Stimulated activated naive CD8-positive, alpha-beta T cell treated with anti-CD3 and anti-CD28 coated beads, Interleukin-15, amount 100 ng/mL, for 72 hours (primary cell): ENCODE measurements at regions not wholly inside any gene's neighbourhood (a gene's known extent, or its start where the extent isn't known, plus 50 kb on each side); places are given as distances from the start of the nearest gene placed in this dataset.

Source experiments
- ATAC-seq: fragments of 150-1000 bp; cut with Tn5 transposase; 2 replicates; pipeline ENCODE4 v1.10.0; 2021; ENCODE audit warnings: mild to moderate bottlenecking, moderate library complexity
- DNase-seq, 2 donors: peaks; one replicate each; pipeline ENCODE4 v3.0.0; 2021 to 2022
- H3K27ac Mint-ChIP-seq, 2 donors: one replicate each; pipeline ENCODE4 v1.8.0; 2022; ENCODE audit warnings: mild to moderate bottlenecking in 2 of 2, mixed read lengths in 2 of 2, moderate library complexity in 2 of 2
- H3K27me3 Mint-ChIP-seq: one replicate; pipeline ENCODE4 v1.8.0; 2022; ENCODE audit warnings: mixed read lengths
- H3K4me1 Mint-ChIP-seq: one replicate; pipeline ENCODE4 v1.8.0; 2022; ENCODE audit warnings: mild to moderate bottlenecking, mixed read lengths
- H3K4me3 Mint-ChIP-seq, 2 donors: one replicate each; pipeline ENCODE4 v1.8.0; 2022; ENCODE audit warnings: mild to moderate bottlenecking in 2 of 2, mixed read lengths in 2 of 2, moderate library complexity in 1 of 2
- H3K9me3 Mint-ChIP-seq, 2 donors: one replicate each; pipeline ENCODE4 v1.8.0; 2022; ENCODE audit warnings: mixed read lengths in 2 of 2

DNA sequence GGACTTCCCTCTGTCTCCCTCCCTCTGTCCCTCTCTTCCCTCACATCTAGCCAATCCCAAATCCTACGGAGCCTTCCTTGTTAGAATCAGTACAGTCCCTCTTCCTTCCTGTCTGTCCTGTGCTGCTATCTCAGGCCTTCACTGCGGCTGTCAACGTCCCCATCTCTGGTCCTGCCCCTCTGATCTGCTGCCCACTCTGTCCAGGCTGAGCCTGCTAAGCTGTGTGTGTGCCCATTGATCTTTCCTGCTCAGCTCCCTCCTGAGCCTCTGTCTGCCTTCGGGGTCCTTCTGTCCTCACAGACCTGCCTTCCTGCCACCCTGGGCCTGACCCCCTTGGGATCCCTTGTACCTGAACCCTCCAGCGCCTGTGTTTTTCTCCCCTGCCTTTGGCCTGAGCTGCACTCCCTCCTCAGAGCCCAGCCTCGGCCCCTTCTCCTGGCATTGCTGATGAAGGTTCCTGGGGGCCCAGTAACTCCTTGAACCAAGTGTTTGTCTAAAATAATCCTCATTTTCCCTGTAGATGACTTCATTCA, 182.1 kb upstream of the SHH start:
- H3K27ac Mint-ChIP-seq, result peak overlapping the region in 1 of 2 donors; percentile 7
- H3K4me1 Mint-ChIP-seq, result peaks cover 79% of the 10 kb centered on the region
- no peak for DNase-seq
- ATAC-seq, result no peak
- no peak overlapping the region for H3K4me3 Mint-ChIP-seq
- H3K9me3 Mint-ChIP-seq, result peaks cover 0 to 16% of the 10 kb centered on the region in 2 donors
- H3K27me3 Mint-ChIP-seq, result peaks cover 31% of the 10 kb centered on the region

DNA sequence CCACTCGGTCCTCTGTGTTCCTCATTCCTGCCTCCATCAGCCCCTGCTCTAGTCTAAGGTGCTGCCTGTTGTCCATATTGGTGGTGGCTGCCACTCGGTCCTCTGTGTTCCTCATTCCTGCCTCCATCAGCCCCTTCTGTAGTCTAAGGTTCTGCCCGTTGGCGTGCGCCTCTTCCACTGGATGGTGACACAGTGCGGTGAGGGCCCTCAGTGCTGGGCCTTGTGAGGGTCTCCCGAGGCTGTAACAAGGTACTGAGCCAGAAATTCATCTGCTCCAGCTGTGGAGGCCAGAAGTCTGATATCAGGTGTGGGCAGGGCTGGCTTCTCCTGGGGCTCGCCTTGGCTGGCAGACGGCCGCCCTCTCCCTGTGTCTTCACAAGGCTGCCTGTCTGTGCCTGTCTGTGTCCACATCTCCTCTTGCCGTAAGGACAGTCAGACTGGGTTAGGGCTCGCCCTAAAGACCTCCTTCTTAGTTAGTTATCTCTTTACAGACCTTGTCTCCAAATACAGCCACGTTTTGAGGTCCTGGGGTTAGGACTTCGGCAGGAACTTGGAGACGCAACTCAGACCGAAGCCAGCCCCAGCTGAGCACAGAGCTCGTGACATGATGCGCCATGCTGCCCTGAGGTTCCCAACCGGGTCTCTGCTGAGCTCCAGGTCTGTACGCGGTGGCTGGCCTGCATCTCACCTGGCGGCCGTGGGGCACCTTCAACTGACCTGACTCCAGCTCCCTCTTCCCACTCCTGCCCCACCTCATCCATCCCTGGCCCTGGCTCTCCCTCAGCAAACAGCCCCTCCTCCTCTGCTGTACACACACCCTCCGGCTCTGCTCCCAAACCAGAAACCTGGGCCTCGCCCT, 181.4 kb upstream of the SHH start:
- peaks cover 33% of the 10 kb centered on the region for H3K27me3 Mint-ChIP-seq
- no peak overlapping the region for H3K4me3 Mint-ChIP-seq
- H3K27ac Mint-ChIP-seq, result no peak overlapping the region
- H3K4me1 Mint-ChIP-seq, result peaks cover 75% of the 10 kb centered on the region
- H3K9me3 Mint-ChIP-seq, result peaks cover 0 to 18% of the 10 kb centered on the region in 2 donors
- ATAC-seq, result no peak
- DNase-seq, result no peak

DNA sequence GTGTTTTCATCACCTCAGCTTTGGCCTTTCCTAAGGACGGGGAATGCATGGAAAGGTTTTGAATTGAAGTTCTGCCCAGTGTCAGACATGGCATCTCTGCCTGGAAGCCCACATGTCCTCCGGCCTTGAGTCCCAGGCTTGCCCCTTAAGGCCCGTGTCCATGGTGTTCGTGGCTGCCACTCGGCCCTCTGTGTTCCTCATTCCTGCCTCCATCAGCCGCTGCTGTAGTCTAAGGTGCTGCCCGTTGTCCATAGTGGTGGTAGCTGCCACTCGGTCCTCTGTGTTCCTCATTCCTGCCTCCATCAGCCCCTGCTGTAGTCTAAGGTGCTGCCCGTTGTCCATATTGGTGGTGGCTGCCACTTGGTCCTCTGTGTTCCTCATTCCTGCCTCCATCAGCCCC, 180.7 kb upstream of the SHH start:
- H3K4me3 Mint-ChIP-seq, result no peak overlapping the region
- DNase-seq, result no peak
- peaks cover 0 to 18% of the 10 kb centered on the region in 2 donors for H3K9me3 Mint-ChIP-seq

DNA sequence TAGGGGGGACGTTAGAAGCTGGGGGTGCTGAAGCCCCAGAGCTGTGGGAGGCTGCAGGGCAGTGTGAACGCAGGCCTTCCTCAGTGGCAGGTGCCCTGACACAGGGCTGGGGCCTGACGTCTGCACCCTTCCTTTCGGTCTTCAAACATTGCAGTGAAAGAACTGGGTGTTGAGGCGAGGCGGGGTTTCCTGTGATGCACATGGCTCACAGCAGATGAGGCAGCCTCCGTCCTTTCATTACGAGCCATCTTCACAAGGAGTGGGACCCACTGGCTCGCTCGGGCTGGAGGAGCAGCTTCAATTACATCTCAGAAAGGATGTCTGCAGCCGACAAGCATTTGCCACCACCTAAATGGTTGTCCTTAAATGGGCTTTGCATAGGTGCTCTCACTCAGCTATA, 180.3 kb upstream of the SHH start:
- ATAC-seq, result peak; percentile 54
- Mint-ChIP-seq H3K27me3 (peaks cover 33% of the 10 kb centered on the region), H3K4me3 (no peak overlapping the region), H3K27ac (no peak overlapping the region), H3K4me1 (peaks cover 65% of the 10 kb centered on the region), H3K9me3 (peaks cover 0 to 18% of the 10 kb centered on the region in 2 donors)
- no peak for DNase-seq

More for the DNA sequence above, 180.7 kb upstream of the SHH start:
- no peak for ATAC-seq
- Mint-ChIP-seq H3K4me1 (peaks cover 70% of the 10 kb centered on the region), H3K27me3 (peaks cover 33% of the 10 kb centered on the region), H3K27ac (no peak overlapping the region)

DNA sequence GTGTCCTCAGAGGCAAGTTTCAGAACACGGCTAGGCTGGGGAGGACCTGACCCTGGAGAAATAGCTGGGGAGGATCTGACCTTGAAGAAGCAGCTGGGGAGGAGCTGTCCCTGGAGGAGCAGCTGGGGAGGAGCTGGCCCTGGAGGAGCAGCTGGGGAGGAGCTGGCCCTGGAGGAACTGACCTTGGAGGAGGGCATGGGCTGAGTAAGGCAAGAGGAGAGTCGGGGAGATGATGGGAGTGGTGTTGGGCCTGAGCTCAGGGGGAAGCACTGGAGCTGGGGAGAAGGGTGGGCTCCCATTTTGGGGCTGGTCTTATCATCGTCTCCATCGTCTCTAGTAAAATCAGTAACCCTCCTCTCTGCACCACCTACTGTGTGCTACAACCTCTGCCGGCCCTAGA, 179.8 kb upstream of the SHH start:
- H3K9me3 Mint-ChIP-seq, result peaks cover 0 to 18% of the 10 kb centered on the region in 2 donors
- no peak overlapping the region for H3K4me3 Mint-ChIP-seq
- peaks cover 61% of the 10 kb centered on the region for H3K4me1 Mint-ChIP-seq
- DNase-seq (no peak), ATAC-seq (no peak)
- peaks cover 33% of the 10 kb centered on the region for H3K27me3 Mint-ChIP-seq
- H3K27ac Mint-ChIP-seq, result no peak overlapping the region

DNA sequence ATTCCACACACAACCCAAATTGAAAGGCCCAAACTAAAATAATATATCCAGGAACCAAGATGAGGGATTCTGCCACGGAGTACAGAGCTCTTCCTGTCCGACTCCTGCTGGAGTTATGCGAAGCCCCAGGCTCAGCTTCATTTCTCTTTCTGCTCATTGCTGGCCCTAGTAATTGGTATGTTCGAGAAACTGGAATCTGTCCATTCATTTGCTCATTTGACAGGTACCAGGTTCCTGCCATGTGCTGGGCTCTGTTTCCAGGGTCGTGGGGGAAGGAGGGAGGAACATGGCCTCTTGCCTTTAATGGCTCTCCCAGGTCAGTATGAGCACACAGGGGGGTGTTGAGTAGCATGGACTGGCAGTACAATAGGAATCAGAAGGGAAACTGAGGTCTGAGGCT, 179.2 kb upstream of the SHH start:
- Mint-ChIP-seq H3K4me1 (peaks cover 55% of the 10 kb centered on the region), H3K4me3 (no peak overlapping the region), H3K27ac (peak overlapping the region in 1 of 2 donors; percentile 42), H3K9me3 (peaks cover 0 to 18% of the 10 kb centered on the region in 2 donors), H3K27me3 (peaks cover 33% of the 10 kb centered on the region)
- no peak for ATAC-seq
- DNase-seq, result no peak

DNA sequence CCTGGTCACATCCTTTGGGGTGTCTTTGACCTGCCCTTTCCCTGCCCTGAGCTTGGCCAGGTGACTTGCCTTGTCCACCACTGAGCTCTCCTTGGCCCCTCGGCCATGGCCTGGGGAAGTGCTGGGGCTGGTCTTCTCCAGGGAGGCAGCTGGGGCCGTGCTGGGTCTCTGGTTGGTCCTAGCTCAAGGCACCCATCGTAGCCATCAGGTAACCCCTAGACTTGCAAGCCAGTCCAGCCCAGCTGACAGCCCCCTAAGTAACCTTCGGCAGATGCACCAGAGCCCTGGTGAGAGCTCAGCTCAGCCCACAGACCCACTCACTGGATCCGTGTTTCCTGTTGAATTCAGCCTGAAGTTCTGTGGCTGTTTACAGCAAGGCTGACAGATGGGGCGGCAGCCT, 176.2 kb upstream of the SHH start:
- no peak for ATAC-seq
- Mint-ChIP-seq H3K27me3 (peaks cover 30% of the 10 kb centered on the region), H3K27ac (no peak overlapping the region), H3K9me3 (peaks cover 0 to 15% of the 10 kb centered on the region in 2 donors), H3K4me3 (no peak overlapping the region), H3K4me1 (peaks cover 26% of the 10 kb centered on the region)
- DNase-seq, result no peak

DNA sequence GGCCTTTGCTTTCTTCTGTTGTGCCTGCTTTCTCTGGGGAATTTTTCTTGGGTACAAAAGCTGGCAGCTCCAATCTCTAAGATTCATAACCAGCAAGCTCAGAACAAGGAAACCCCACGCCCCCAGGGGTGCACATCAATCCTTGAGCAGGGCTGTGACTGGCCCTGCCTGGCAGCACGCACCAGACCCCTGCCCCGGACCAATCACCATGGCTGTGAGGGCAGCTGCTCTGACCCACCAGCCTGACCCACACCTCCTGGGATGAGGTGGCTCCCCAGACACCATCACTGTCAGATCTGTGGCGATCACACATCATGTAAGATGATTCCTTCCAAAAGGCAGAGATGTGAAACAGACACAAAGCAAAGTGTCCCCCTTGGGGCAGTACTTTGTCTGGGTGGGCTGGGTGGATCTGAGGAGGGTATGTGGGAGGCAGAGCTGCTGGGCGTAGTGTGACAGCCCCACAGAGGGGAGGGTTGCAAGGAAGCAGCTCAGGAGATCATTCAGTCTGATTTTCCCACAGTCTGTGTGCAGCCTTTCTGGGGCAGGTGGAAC, 175.5 kb upstream of the SHH start:
- peaks cover 24% of the 10 kb centered on the region for H3K27me3 Mint-ChIP-seq
- peak overlapping the region in 1 of 2 donors; percentile 73 for H3K27ac Mint-ChIP-seq
- peaks cover 19% of the 10 kb centered on the region for H3K4me1 Mint-ChIP-seq
- H3K9me3 Mint-ChIP-seq, result peaks cover 0 to 8% of the 10 kb centered on the region in 2 donors
- DNase-seq (no peak), ATAC-seq (no peak)
- H3K4me3 Mint-ChIP-seq, result no peak overlapping the region

DNA sequence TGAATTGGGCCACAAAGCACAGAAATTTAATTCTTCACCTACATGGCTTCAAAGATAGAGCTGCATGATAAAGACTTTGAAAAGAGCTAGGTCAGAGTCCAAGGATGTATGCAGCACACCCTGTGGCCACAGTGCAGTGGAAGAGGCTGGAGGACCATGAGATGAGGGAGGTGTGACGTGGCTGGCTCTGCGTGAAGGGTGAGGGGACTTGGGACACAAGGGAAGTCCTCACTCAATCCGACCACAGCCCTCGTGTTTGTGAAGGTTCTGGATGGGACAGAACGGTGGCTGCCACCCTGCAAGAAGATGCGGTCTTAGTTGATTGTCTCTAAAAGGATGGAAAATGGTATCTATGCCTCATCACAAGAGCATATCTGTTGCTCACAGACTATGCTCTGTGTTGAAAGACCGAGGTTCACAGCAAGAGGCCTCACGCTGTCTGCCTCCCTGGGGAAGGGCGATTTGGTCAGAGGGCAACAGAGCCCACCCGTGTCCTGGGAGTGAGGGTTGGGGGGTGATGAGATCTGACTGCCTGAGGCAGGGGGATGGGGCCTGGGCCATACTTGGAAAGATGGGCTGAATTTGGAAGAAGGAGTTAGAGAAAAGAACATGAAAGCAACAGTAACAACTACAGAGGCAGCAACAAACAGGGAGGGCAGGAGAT, 174.4 kb upstream of the SHH start:
- Mint-ChIP-seq H3K27ac (no peak overlapping the region), H3K27me3 (peaks cover 19% of the 10 kb centered on the region), H3K9me3 (peaks cover 0 to 8% of the 10 kb centered on the region in 2 donors), H3K4me1 (peaks cover 8% of the 10 kb centered on the region), H3K4me3 (no peak overlapping the region)
- no peak for DNase-seq
- no peak for ATAC-seq

DNA sequence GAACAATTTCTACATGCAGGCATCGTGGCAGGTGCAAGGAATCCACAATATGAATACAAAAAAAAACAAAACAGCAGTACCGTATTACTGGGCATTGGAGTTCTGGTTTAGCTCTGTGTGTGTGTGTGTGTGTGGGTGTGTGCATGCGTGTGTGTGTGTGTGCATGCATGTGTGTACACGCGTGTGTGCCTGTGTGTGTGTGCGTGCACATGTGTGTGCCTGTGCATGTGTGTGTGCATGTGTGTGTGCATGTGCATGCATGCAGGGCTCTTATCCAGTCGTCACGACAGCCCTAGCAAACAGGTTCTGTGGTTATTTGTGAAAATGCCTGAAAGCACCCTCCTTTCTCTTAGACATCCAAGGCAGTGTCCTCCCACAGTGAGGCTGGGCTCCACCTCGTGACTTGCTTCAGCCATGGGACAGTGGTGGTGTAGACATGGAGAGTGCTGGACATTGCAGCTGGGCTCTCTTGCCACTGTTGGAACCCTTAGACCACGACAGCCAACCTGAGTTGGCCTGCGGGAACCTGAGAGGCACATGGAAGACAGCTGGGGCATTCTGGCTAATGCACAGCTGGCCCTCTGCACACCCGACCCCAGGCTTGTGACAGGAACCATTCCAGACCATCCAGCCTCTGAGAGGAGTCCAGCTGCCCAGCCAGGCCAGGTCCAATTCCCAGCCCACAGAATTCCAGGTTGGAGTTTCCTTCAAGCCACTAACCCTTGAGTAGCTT, 173.4 kb upstream of the SHH start:
- Mint-ChIP-seq H3K9me3 (peaks cover 0 to 8% of the 10 kb centered on the region in 2 donors), H3K4me3 (no peak overlapping the region), H3K4me1 (peaks cover 5% of the 10 kb centered on the region), H3K27me3 (peaks cover 21% of the 10 kb centered on the region), H3K27ac (no peak overlapping the region)
- ATAC-seq (no peak), DNase-seq (no peak)

DNA sequence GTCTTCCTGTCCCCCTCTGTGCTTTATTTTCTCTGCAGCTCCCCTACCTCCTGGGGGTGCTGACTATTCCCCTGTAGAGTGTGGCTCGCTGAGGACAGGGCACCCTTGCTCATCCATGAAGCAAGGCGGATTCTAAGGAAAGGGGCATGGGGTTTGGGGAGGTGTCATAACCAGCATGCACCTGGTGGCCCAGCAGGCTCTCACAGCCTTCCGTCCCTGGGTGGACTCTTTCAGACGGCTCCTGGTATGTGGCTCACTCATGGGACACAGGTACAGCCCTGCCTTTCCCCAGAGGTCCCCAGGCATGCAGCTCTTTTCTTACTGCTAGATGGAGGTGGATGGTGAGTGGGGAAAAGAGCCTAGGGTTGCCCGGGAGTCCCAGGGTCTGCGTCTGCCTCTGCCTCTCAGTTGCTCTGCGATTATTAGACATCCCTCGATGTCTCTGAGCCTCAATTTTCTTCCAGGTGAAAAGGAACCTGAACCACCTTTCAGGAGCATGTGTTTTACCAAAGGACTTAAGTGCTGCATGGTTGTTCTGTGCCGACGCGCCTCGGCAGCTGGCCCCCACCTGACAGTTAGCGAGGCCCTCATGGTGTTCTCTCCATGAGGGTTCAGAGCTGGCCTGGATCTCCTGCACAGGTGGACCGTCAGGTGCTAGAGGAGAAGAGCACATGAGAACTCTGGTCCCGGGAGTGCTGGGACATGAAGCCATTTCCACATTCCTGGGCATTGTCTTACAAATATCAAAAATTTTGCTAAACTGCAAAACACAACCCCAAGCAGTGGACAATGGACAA, 172.5 kb upstream of the SHH start:
- no peak for DNase-seq
- peaks cover 28% of the 10 kb centered on the region for H3K27me3 Mint-ChIP-seq

DNA sequence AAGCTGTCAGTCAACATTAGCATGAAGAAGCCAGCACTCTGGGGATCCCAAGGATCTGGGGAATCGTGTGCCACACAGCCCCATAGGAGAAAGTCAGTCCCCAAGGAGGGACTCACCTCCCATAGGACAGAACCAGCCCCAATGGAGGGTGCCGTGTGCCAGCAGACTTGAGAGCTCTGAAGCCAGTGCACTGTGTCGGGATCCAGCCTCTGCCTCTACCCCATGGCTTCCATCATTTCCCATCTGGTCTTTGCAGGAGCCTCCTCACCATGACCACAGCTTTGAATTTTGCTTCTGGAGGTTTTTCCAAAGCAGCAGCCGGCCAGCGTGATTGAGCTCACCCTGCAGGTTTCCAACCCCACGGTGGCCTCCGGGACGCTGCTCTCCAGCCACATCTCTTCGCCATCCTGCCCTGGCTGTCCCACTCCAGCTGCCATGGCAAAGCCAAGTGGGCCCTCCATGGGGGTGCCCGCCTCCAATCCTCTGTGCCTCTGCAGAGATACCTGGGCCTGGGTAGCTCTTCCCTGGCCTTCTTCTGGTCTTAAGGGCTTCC, 171.8 kb upstream of the SHH start:
- H3K9me3 Mint-ChIP-seq, result no peaks in the 10 kb centered on the region
- peaks cover 5% of the 10 kb centered on the region for H3K4me1 Mint-ChIP-seq
- ATAC-seq, result no peak
- no peak overlapping the region for H3K4me3 Mint-ChIP-seq
- DNase-seq, result no peak
- H3K27ac Mint-ChIP-seq, result no peak overlapping the region
- H3K27me3 Mint-ChIP-seq, result peaks cover 27% of the 10 kb centered on the region

More for the DNA sequence above, 172.5 kb upstream of the SHH start:
- H3K4me1 Mint-ChIP-seq, result peaks cover 5% of the 10 kb centered on the region
- no peak overlapping the region for H3K27ac Mint-ChIP-seq
- no peak overlapping the region for H3K4me3 Mint-ChIP-seq
- no peak for ATAC-seq
- peaks cover 0 to 7% of the 10 kb centered on the region in 2 donors for H3K9me3 Mint-ChIP-seq

DNA sequence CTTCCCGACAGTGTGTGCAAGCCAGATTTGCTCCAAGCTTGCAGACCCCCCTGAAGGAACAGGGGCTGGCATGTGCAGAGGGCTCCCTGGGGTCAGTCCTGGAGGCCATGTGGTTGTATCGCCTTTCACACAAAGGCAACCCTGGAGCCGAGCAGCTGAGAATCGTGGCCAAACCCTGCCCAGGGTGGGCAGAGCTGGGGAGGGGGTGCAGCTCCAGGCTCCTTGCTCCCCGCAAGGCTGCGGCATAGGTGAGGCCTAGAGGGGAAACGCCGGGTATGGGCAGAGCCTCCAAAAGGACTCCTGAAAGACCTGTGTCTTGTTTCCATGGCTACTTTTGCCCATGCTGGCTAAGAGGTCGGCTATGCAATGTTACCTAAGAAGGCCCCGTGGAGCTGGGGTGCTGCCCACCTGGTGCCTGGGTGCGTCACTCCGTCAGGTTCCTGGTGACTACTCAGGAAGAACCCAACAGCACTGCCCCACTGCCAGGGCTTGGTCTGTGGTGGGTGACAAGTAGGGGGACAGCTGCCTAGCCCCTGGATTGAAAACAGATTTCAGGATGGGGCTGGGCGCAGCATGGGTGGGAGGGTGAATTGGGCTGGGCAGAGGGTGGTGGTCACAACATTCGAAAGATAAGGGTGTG, 171.0 kb upstream of the SHH start:
- DNase-seq, result no peak
- Mint-ChIP-seq H3K4me3 (no peak overlapping the region), H3K27me3 (peaks cover 33% of the 10 kb centered on the region), H3K4me1 (no peaks in the 10 kb centered on the region), H3K27ac (no peak overlapping the region), H3K9me3 (no peaks in the 10 kb centered on the region)
- no peak for ATAC-seq

DNA sequence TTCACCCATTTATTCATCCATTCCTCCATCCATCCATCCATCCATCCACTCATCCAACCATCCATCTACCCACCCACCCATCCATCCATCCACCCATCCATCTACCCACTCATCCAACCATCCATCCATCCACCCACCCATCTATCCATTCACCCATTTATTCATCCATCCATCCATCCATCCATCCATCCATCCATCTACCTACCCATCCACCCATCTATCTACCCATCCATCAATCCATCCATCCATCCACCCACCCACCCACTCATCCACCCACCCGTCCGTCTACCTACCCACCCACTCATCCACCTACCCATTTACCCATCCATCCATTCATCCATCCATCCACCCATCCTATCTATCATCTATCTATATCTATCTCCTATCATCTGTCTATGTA, 169.4 kb upstream of the SHH start:
- H3K4me3 Mint-ChIP-seq, result no peak overlapping the region
- H3K4me1 Mint-ChIP-seq, result no peaks in the 10 kb centered on the region
- no peak for DNase-seq
- no peaks in the 10 kb centered on the region for H3K9me3 Mint-ChIP-seq
- no peak for ATAC-seq
- no peak overlapping the region for H3K27ac Mint-ChIP-seq
- peaks cover 36% of the 10 kb centered on the region for H3K27me3 Mint-ChIP-seq
